Gastrocnemius medialis (tissue), 4 donors: ENCODE measurements at regions not wholly inside any gene's neighbourhood (a gene's known extent, or its start where the extent isn't known, plus 50 kb on each side); places are given as distances from the start of the nearest gene placed in this dataset.

Experiments
- ATAC-seq, 2 donors: fragments of 150-250 bp; one replicate each; pipeline ENCODE4 v1.9.1; 2016
- DNase-seq, 2 donors: peaks; one replicate each; pipeline ENCODE4 v3.0.0-alpha.2; 2019
- H3K27ac ChIP-seq, 4 donors: fragments of 200-600 bp; sonication (generic); 1 replicate in 1 of 4; 2 replicates in 3 of 4; pipeline ENCODE4 v1.5.1; 2016 to 2018; ENCODE audit warnings: mild to moderate bottlenecking in 2 of 4, moderate library complexity in 1 of 4
- H3K27me3 ChIP-seq, 3 donors: fragments of 200-600 bp; sonication (generic) in 2 of 3; 1 replicate in 1 of 3; 2 replicates in 2 of 3; pipeline versions ENCODE4 v1.5.1 to v1.6.0; 2016 to 2019; ENCODE audit warnings: mild to moderate bottlenecking in 1 of 3, moderate library complexity in 1 of 3
- H3K36me3 ChIP-seq, 2 donors: fragments of 200-600 bp; sonication (generic) in 1 of 2; one replicate each; pipeline ENCODE4 v1.5.1; 2017 to 2018
- H3K4me1 ChIP-seq, 2 donors: fragments of 200-600 bp; sonication (generic) in 1 of 2; one replicate each; pipeline ENCODE4 v1.5.1; 2016 to 2017; ENCODE audit warnings: mild to moderate bottlenecking in 2 of 2
- H3K4me3 ChIP-seq, 4 donors: fragments of 200-600 bp; sonication (generic) in 3 of 4; 1 replicate in 1 of 4; 2 replicates in 3 of 4; pipeline ENCODE4 v1.5.1; 2016 to 2019; ENCODE audit warnings: mild to moderate bottlenecking in 2 of 4
- H3K9me3 ChIP-seq, 3 donors: fragments of 200-600 bp; sonication (generic) in 2 of 3; 1 replicate in 1 of 3; 2 replicates in 2 of 3; pipeline ENCODE4 v1.5.1; 2016 to 2019
- POLR2A ChIP-seq, 2 donors: fragments of 450-650 bp; IDR thresholded peaks; one replicate each; pipeline ENCODE4 v1.6.1; 2017; ENCODE audit warnings: antibody characterized with exemption in 2 of 2, mild to moderate bottlenecking in 2 of 2, moderate library complexity in 2 of 2
- in situ Hi-C, 4 donors: fragments of 200-750 bp; cut with MboI; loops; one replicate each; pipeline versions ENCODE4 v1.15.0 to v1.8.0; 2017; ENCODE audit warnings: low sequenced_read_pairs in 4 of 4
- intact Hi-C: fragments of 100-400 bp; cut with DNase I; formaldehyde crosslinking; loops from one replicate; pipeline ENCODE4 v1.15.1; 2023; ENCODE audit warnings: low total_unique reads
- TF ChIP-seq, protein P1 (sequence below), 5 experiments: fragments of 450-650 bp in 3 of 5; fragments of 200-600 bp in 2 of 5; sonication (generic) in 2 of 5; IDR thresholded peaks in 4 of 5; conservative IDR thresholded peaks in 1 of 5; 1 replicate in 4 of 5; 2 replicates in 1 of 5; pipeline ENCODE4 v1.5.1; 2016 to 2019; ENCODE audit warnings: antibody characterized with exemption in 5 of 5, mild to moderate bottlenecking in 3 of 5, moderate library complexity in 3 of 5

DNA sequence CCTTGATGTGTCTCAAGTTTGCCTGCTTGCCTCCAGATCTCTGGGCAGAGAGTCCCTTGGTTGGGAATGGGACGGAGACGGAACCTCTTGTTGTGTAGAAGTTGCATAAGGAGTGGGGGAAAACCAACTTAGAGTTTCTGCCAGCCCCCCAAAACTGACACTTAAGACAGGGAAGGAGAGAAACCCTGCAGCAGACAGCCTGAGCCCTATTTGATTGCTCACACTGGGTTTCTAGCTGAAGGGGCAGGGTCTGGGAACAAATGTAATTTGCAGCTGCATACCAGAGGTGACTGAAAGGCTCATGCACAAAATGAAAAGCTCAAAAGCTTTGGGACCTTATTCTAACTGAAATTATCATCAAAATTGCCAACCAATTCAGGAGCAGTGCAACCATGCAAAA lies 254.5 kb downstream of the RASEF start:
- Histone ChIP-seq H3K4me3 (no peak overlapping the region), H3K27me3 (no peaks in the 10 kb centered on the region), H3K9me3 (no peaks in the 10 kb centered on the region), H3K4me1 (no peaks in the 10 kb centered on the region), H3K36me3 (no peaks in the 10 kb centered on the region), H3K27ac (no peak overlapping the region)
- intact Hi-C loops (no loop called here), in situ Hi-C loops (no loop called here)
- ATAC-seq, result no peak
- no peak for DNase-seq
- TF ChIP-seq, protein P1, sequence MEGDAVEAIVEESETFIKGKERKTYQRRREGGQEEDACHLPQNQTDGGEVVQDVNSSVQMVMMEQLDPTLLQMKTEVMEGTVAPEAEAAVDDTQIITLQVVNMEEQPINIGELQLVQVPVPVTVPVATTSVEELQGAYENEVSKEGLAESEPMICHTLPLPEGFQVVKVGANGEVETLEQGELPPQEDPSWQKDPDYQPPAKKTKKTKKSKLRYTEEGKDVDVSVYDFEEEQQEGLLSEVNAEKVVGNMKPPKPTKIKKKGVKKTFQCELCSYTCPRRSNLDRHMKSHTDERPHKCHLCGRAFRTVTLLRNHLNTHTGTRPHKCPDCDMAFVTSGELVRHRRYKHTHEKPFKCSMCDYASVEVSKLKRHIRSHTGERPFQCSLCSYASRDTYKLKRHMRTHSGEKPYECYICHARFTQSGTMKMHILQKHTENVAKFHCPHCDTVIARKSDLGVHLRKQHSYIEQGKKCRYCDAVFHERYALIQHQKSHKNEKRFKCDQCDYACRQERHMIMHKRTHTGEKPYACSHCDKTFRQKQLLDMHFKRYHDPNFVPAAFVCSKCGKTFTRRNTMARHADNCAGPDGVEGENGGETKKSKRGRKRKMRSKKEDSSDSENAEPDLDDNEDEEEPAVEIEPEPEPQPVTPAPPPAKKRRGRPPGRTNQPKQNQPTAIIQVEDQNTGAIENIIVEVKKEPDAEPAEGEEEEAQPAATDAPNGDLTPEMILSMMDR (IDR thresholded peaks at IDR 0.05 in 4 of 5, conservative IDR thresholded peaks at IDR 0.05 in 1 of 5), result no peak
- TF ChIP-seq POLR2A (IDR thresholded peaks at IDR 0.05), result no peak

DNA sequence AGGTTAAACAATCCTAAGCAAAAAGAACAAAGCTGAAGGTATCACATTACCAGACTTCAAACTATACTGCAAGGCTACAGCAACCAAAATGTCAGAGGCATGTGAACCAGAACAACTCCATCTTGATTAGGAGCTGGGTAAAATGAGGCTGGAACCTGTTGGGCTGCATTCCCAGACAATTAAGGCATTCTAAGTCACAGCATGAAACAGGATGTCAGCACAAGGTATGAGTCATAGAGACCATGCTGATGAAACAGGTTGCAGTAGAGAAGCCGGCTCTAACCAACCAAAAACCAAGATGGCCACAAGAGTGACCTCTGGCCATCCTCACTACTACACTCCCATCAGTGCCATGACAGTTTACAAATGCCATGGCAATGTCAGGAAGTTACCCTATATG lies 252.0 kb downstream of the RASEF start:
- intact Hi-C loops, result no loop called here
- in situ Hi-C loops, result no loop called here
- DNase-seq (no peak), ATAC-seq (no peak)
- no peak overlapping the region for H3K4me3 ChIP-seq
- H3K36me3 ChIP-seq, result no peaks in the 10 kb centered on the region
- TF ChIP-seq, protein P1 (IDR thresholded peaks at IDR 0.05 in 4 of 5, conservative IDR thresholded peaks at IDR 0.05 in 1 of 5), result no peak
- no peak for TF ChIP-seq POLR2A (IDR thresholded peaks at IDR 0.05)
- no peaks in the 10 kb centered on the region for H3K9me3 ChIP-seq
- H3K4me1 ChIP-seq, result no peaks in the 10 kb centered on the region
- no peak overlapping the region for H3K27ac ChIP-seq
- no peaks in the 10 kb centered on the region for H3K27me3 ChIP-seq

DNA sequence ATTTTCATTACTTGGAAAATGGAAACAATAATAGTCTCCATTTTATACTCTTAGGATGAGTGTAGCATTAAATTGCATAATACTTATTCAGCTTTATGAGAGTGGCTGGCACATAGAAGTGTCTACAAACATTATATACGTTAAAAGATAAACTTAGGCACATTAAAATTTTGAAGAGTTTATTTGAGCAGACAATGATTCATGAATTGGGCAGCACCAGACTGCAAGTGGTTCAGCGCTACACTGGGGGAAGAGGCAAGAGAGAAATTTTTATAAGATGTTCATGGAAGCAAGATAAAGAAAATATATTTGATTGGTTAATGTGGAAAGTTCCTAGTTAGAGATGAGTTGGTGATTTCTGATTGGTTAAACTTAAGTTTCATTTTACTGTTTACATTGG lies 243.7 kb downstream of the RASEF start:
- H3K27me3 ChIP-seq, result no peaks in the 10 kb centered on the region

DNA sequence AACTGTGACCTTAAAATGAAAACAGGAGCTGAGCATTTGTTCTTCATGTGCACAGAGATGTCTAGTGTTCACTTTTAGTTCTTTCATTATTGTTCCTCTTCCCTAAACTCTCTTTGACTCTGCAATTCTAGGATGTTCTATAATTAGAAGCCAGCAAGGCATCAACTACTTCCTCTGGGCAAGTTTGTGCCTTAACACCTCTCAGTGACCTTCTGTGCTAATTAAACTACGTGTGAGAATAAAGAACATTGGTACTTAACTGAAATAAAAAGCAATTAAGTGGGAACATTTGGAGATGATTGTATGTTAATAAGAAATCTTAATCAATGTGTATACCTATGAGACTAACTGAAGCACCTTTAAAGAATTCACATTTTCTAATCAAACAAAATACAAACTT lies 242.8 kb downstream of the RASEF start:
- ATAC-seq (no peak), DNase-seq (no peak)
- Histone ChIP-seq H3K4me3 (no peak overlapping the region), H3K4me1 (no peaks in the 10 kb centered on the region), H3K36me3 (no peaks in the 10 kb centered on the region), H3K27me3 (no peaks in the 10 kb centered on the region), H3K27ac (no peak overlapping the region), H3K9me3 (no peaks in the 10 kb centered on the region)
- intact Hi-C loops, result no loop called here
- TF ChIP-seq, protein P1 (IDR thresholded peaks at IDR 0.05 in 4 of 5, conservative IDR thresholded peaks at IDR 0.05 in 1 of 5), result no peak
- no peak for TF ChIP-seq POLR2A (IDR thresholded peaks at IDR 0.05)
- in situ Hi-C loops, result no loop called here

More for the DNA sequence above, 243.7 kb downstream of the RASEF start:
- no peaks in the 10 kb centered on the region for H3K4me1 ChIP-seq
- H3K9me3 ChIP-seq, result no peaks in the 10 kb centered on the region
- H3K4me3 ChIP-seq, result no peak overlapping the region
- H3K36me3 ChIP-seq, result no peaks in the 10 kb centered on the region
- in situ Hi-C loops, result no loop called here
- intact Hi-C loops, result no loop called here
- no peak for DNase-seq
- no peak overlapping the region for H3K27ac ChIP-seq
- ATAC-seq, result no peak
- TF ChIP-seq, protein P1 (IDR thresholded peaks at IDR 0.05 in 4 of 5, conservative IDR thresholded peaks at IDR 0.05 in 1 of 5), result no peak
- TF ChIP-seq POLR2A (IDR thresholded peaks at IDR 0.05), result no peak

DNA sequence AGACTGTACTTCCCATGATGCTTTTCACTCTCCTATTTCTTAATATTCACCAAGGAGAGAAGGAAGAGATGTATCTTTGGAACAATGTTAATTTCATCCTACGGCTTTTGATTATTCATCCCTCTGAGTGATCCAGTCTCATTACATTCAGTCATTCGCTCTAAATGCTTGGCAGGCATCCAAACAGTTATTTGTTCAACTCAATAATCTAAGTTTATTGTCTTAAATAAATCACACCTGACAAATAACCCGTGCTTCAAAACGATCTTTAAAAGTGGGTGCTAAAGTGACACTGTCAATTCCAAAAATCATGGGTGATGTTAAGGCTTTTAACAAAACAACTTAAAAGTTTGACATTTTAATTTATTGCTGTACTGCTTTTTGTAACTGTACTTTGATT lies 233.1 kb downstream of the RASEF start:
- H3K27ac ChIP-seq, result no peak overlapping the region
- H3K36me3 ChIP-seq, result no peaks in the 10 kb centered on the region
- H3K27me3 ChIP-seq, result no peaks in the 10 kb centered on the region
- DNase-seq (no peak), ATAC-seq (no peak)
- H3K9me3 ChIP-seq, result no peaks in the 10 kb centered on the region
- in situ Hi-C loops (no loop called here), intact Hi-C loops (no loop called here)
- H3K4me3 ChIP-seq, result no peak overlapping the region
- no peaks in the 10 kb centered on the region for H3K4me1 ChIP-seq
- no peak for TF ChIP-seq POLR2A (IDR thresholded peaks at IDR 0.05)
- TF ChIP-seq, protein P1 (IDR thresholded peaks at IDR 0.05 in 4 of 5, conservative IDR thresholded peaks at IDR 0.05 in 1 of 5), result no peak
